WERI-Rb-1 (cell line): ENCODE measurements at regions not wholly inside any gene's neighbourhood (a gene's known extent, or its start where the extent isn't known, plus 50 kb on each side); places are given as distances from the start of the nearest gene placed in this dataset.
"Not testable (repeated sequence)": the region's sequence is repeated elsewhere in the genome, so short reads cannot be mapped to it uniquely, and the experiment has no call there.

Experiments used
- DNase-seq: peaks from one replicate; pipeline ENCODE4 v3.0.0-alpha.2; 2020
- H3K27ac ChIP-seq: fragments of 250-450 bp; sonication (Bioruptor Pico); 2 replicates; pipeline ENCODE4 v1.5.1; 2020; ENCODE audit warnings: mild to moderate bottlenecking, moderate library complexity
- H3K27me3 ChIP-seq: fragments of 250-450 bp; sonication (Bioruptor Pico); 2 replicates; pipeline ENCODE4 v1.5.1; 2021; ENCODE audit warnings: mild to moderate bottlenecking, low read depth, moderate library complexity; ENCODE audit not compliant: insufficient read depth, severe bottlenecking
- H3K36me3 ChIP-seq: fragments of 250-450 bp; sonication (Bioruptor Pico); 2 replicates; pipeline ENCODE4 v1.5.1; 2020; ENCODE audit warnings: mild to moderate bottlenecking, moderate library complexity
- H3K4me3 ChIP-seq: 2 replicates; pipeline ENCODE4 v1.5.1; 2011; ENCODE audit warnings: low read depth, mild to moderate bottlenecking, control low read depth, low read length
- H3K9me3 ChIP-seq: fragments of 250-450 bp; sonication (Bioruptor Pico); 2 replicates; pipeline ENCODE4 v1.5.1; 2021; ENCODE audit warnings: mild to moderate bottlenecking, moderate library complexity; ENCODE audit not compliant: severe bottlenecking

- not testable (repeated sequence) for DNase-seq, H3K27ac ChIP-seq, H3K36me3 ChIP-seq, H3K9me3 ChIP-seq, H3K27me3 ChIP-seq, H3K4me3 ChIP-seq
Observed at GRCh38 chr2:90287751-90288150, 1596.3 kb downstream of the RPIA start.

GRCh38 chr2:90288396-90288795, 1596.9 kb downstream of the RPIA start:
- H3K36me3 ChIP-seq, result not testable (repeated sequence)

GRCh38 chr2:90289291-90289980, 1598.0 kb downstream of the RPIA start:
- H3K27ac ChIP-seq, H3K36me3 ChIP-seq, H3K9me3 ChIP-seq, DNase-seq, H3K27me3 ChIP-seq, H3K4me3 ChIP-seq: not testable (repeated sequence)

More at GRCh38 chr2:90288396-90288795, 1596.9 kb downstream of the RPIA start:
- not testable (repeated sequence) for DNase-seq, H3K27me3 ChIP-seq, H3K9me3 ChIP-seq, H3K27ac ChIP-seq, H3K4me3 ChIP-seq

- H3K27me3 ChIP-seq, H3K27ac ChIP-seq, H3K4me3 ChIP-seq, DNase-seq, H3K36me3 ChIP-seq, H3K9me3 ChIP-seq: not testable (repeated sequence)
Observed at GRCh38 chr2:90290701-90291100, 1599.2 kb downstream of the RPIA start.

GRCh38 chr2:90291168-90291883, 1599.9 kb downstream of the RPIA start:
- H3K27ac ChIP-seq, H3K36me3 ChIP-seq, H3K9me3 ChIP-seq, DNase-seq, H3K4me3 ChIP-seq, H3K27me3 ChIP-seq: not testable (repeated sequence)

GRCh38 chr2:90291934-90292333, 1600.5 kb downstream of the RPIA start:
- DNase-seq, H3K27ac ChIP-seq, H3K9me3 ChIP-seq, H3K36me3 ChIP-seq, H3K4me3 ChIP-seq, H3K27me3 ChIP-seq: not testable (repeated sequence)

- not testable (repeated sequence) for DNase-seq, H3K4me3 ChIP-seq, H3K36me3 ChIP-seq, H3K9me3 ChIP-seq, H3K27me3 ChIP-seq, H3K27ac ChIP-seq
Observed at GRCh38 chr2:90292451-90292850, 1601.0 kb downstream of the RPIA start.

- not testable (repeated sequence) for DNase-seq, H3K27ac ChIP-seq
Observed at GRCh38 chr2:90293224-90293623, 1601.8 kb downstream of the RPIA start.

GRCh38 chr2:90293806-90294205, 1602.3 kb downstream of the RPIA start:
- not testable (repeated sequence) for H3K27ac ChIP-seq, H3K9me3 ChIP-seq, DNase-seq, H3K36me3 ChIP-seq, H3K27me3 ChIP-seq, H3K4me3 ChIP-seq

More at GRCh38 chr2:90293224-90293623, 1601.8 kb downstream of the RPIA start:
- not testable (repeated sequence) for H3K4me3 ChIP-seq, H3K27me3 ChIP-seq, H3K9me3 ChIP-seq, H3K36me3 ChIP-seq

- H3K27me3 ChIP-seq, DNase-seq, H3K36me3 ChIP-seq, H3K4me3 ChIP-seq, H3K27ac ChIP-seq, H3K9me3 ChIP-seq: not testable (repeated sequence)
Observed at GRCh38 chr2:90295036-90295750, 1603.7 kb downstream of the RPIA start.

GRCh38 chr2:90296484-90296777, 1605.0 kb downstream of the RPIA start:
- not testable (repeated sequence) for DNase-seq

GRCh38 chr2:90297701-90298100, 1606.2 kb downstream of the RPIA start:
- H3K4me3 ChIP-seq, H3K27ac ChIP-seq, DNase-seq: not testable (repeated sequence)

More at GRCh38 chr2:90296484-90296777, 1605.0 kb downstream of the RPIA start:
- not testable (repeated sequence) for H3K27ac ChIP-seq, H3K27me3 ChIP-seq, H3K4me3 ChIP-seq, H3K36me3 ChIP-seq, H3K9me3 ChIP-seq

GRCh38 chr2:90298126-90298755, 1606.8 kb downstream of the RPIA start:
- DNase-seq, H3K9me3 ChIP-seq, H3K36me3 ChIP-seq, H3K4me3 ChIP-seq, H3K27ac ChIP-seq, H3K27me3 ChIP-seq: not testable (repeated sequence)

More at GRCh38 chr2:90297701-90298100, 1606.2 kb downstream of the RPIA start:
- not testable (repeated sequence) for H3K9me3 ChIP-seq, H3K27me3 ChIP-seq, H3K36me3 ChIP-seq

GRCh38 chr2:90298983-90299382, 1607.5 kb downstream of the RPIA start:
- H3K4me3 ChIP-seq, H3K9me3 ChIP-seq, H3K27me3 ChIP-seq, DNase-seq, H3K27ac ChIP-seq, H3K36me3 ChIP-seq: not testable (repeated sequence)
